ENCODE measurements at regions not wholly inside any gene's neighbourhood (a gene's known extent, or its start where the extent isn't known, plus 50 kb on each side); places are given as distances from the start of the nearest gene placed in this dataset.
"Not testable (repeated sequence)": the region's sequence is repeated elsewhere in the genome, so short reads cannot be mapped to it uniquely, and the experiment has no call there.

GRCh38 chr18:34330907-34331306, 106.2 kb upstream of the NOL4 start:
- TF ChIP-seq, protein P1, sequence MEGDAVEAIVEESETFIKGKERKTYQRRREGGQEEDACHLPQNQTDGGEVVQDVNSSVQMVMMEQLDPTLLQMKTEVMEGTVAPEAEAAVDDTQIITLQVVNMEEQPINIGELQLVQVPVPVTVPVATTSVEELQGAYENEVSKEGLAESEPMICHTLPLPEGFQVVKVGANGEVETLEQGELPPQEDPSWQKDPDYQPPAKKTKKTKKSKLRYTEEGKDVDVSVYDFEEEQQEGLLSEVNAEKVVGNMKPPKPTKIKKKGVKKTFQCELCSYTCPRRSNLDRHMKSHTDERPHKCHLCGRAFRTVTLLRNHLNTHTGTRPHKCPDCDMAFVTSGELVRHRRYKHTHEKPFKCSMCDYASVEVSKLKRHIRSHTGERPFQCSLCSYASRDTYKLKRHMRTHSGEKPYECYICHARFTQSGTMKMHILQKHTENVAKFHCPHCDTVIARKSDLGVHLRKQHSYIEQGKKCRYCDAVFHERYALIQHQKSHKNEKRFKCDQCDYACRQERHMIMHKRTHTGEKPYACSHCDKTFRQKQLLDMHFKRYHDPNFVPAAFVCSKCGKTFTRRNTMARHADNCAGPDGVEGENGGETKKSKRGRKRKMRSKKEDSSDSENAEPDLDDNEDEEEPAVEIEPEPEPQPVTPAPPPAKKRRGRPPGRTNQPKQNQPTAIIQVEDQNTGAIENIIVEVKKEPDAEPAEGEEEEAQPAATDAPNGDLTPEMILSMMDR (IDR thresholded peaks at IDR 0.05): not testable (repeated sequence)
- not testable (repeated sequence) for TF ChIP-seq POLR2A (IDR thresholded peaks at IDR 0.05)
